Hepatic stellate cell (primary cell): ENCODE measurements at regions not wholly inside any gene's neighbourhood (a gene's known extent, or its start where the extent isn't known, plus 50 kb on each side); places are given as distances from the start of the nearest gene placed in this dataset.

Experiments
- DNase-seq: peaks from one replicate; pipeline ENCODE4 v3.0.0; 2011; ENCODE audit warnings: low spot score

DNA sequence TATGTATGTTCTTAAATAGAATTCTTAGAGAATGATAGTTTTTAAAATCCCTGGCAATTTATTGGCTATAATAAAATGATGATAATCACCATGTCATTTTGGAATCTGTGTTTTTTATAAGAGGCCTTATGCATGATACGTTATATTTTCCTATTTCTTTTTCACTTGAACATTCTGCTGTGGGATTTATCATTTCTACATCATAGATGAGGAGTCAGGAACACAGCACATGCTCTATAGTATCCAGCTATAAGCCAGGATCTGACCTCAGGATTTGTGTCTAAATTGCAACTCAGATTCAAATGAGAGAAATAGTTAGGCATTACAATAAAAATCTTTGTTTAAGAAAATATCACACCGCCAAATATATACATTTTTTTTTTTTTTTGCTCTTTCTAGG lies 928.0 kb downstream of the EFNB2 start:
- no peak for DNase-seq

DNA sequence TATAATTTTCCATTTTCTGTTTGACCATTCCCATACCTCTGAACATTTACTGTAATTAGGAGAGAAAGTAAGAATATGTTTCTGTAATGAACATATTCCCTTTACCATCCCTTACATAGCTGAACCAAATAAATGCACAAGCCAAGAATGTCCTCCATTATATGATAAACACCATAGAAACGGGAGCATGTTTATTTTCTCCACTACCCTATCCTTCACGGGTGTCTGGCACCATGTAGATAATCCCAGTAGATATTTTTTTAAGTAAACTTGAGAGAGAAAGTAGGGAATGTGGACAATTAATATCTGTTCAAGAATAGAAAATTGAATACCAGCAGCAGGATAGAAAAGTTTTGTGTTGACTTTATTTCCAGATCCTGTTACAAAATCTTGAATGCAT lies 928.4 kb downstream of the EFNB2 start:
- DNase-seq, result no peak

DNA sequence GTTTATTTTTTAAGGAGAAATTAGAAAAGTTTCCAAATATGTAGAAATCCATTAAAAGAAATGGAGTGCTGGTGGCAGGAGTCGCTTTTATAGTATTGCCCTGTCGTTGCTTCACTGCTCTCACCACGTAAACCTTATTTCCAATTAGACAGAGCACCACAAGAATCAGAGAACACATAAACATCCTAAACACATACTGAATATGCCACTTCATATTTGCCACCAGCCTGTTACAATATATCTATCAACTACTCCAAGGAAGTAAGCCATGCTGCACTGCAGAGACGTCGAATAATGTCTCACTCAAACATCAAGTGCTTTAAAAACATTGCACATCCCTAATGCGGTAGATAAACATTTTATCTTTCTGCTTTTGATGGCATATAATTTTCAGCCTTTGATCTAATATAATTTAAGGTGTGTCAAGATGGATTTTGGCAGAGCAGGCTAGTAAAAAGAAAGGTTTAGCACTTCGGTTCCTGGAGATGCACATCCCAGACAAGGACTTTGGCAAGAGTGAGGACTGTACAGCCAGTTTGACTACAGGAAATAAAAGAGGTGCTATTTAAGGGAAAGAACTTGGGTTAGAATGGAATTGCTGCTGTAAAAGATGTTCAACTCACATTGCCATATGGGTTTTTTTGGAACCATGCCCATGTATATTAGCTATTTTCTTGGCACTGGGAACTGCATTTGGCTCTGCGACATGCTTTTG lies 932.3 kb downstream of the EFNB2 start:
- DNase-seq, result no peak

DNA sequence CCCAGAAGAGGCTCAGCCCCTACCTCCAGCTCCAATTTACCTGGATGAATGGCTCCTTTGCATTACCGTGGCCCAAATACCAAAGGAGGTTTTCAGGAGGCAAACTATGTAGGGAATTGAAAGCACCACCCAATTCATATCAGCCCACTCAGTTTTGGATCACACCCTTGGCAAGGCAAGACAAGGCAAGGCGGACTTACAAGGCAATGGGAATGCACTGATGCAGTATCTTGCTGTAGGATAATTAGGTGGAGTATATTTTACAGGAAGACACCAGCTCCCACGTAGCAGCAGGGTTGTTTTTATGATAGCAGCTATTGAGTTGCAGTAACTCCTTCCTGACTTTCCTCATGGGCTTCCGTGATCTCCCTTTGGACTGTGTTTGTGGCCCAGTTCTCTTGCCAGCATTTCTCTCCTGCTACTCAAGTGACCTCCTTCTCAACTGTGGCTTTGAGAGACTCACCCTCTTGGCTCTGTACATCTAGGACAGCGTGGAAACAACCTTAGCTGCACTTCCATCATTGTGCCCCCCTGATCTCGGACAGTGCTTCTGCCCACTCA lies 935.9 kb downstream of the EFNB2 start:
- DNase-seq, result no peak

DNA sequence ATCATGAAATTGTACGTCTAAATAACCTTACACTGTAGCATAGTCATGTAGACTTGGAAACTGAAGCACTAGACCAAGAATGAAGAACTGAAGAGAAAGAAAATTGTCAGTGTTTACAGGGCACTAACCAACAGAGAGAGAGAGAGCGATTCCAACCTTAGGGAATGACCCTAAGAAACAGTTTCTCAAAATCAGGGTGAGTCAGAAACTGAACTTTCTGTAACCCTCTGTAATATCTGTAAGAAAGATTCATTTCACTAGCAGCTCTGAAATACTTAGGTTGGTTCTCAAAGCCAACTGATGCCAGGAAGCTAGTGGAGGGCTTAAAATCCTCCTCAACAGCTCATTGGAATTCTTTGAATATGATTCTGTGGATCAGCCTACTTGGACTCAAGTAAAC lies 936.9 kb downstream of the EFNB2 start:
- DNase-seq, result no peak

DNA sequence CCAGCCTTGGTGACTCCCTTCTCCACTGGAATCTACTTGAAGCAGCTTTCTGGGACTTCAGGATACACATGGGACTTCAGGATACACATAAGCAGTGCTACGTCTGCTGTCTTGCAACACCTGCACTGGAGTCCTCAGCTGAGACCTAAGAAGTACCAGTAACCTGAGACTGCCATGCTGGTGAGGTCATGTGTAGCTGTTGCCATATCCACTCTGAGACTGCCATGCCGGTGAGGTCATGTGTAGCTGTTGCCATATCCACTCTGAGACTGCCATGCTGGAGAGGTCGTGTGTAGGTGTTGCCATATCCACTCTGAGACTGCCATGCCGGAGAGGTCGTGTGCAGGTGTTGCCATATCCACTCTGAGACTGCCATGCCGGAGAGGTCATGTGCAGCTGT lies 937.9 kb downstream of the EFNB2 start:
- DNase-seq, result no peak

DNA sequence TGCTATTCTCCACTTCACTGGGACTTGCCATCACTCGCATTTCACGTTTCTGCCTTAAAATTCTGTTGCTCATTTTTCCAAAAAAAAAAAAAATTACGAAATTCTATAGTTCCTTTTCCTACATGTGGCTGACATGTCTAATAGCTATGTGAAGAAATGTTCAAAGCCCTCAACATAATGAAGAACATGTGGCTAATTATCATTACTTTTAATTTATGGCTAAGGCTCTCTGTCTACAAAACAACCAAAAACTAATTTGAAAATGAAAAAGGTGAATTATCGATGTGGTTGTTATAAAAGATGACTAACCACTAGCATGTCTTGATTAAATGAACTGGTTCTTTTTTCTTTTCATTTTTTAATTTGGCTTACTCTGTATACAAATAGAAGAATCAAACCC lies 940.0 kb downstream of the EFNB2 start:
- no peak for DNase-seq

DNA sequence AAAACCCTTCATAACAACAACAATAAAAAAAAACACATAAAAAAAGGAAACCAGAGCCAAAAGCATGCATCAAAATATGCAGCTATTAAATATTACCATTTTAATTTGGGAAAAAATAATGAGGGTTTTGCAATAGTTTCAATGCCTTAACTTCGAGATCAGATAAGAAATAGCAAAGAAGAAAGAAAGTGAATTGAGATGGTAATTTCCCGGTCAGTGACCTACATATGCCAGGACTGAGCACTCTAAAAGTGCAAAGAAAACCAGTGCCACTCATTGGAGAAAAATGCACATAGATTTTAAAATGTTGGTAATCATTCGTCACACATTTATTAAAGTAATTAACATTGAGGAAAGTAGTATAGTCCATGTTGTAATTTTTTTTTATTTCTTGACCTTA lies 944.2 kb downstream of the EFNB2 start:
- DNase-seq, result no peak

DNA sequence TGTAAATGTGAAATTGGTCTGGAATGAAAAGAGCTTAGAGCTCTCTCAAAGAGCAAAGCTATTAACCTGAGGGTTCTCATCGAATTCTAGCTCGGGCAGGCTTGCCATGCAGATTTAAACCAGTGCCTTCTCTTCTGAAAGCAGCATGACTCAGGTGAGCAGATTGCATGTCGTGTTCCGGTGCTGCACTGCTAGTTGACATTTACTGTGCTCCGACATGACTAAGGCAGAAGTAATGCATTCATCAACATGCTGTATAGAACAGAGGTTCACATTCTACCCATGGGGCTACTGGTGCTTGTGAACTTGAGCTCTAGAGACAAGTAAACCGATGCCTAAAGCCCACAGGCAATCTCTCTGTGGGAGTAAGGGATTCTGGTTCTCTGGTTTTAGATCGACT lies 947.7 kb downstream of the EFNB2 start:
- no peak for DNase-seq

DNA sequence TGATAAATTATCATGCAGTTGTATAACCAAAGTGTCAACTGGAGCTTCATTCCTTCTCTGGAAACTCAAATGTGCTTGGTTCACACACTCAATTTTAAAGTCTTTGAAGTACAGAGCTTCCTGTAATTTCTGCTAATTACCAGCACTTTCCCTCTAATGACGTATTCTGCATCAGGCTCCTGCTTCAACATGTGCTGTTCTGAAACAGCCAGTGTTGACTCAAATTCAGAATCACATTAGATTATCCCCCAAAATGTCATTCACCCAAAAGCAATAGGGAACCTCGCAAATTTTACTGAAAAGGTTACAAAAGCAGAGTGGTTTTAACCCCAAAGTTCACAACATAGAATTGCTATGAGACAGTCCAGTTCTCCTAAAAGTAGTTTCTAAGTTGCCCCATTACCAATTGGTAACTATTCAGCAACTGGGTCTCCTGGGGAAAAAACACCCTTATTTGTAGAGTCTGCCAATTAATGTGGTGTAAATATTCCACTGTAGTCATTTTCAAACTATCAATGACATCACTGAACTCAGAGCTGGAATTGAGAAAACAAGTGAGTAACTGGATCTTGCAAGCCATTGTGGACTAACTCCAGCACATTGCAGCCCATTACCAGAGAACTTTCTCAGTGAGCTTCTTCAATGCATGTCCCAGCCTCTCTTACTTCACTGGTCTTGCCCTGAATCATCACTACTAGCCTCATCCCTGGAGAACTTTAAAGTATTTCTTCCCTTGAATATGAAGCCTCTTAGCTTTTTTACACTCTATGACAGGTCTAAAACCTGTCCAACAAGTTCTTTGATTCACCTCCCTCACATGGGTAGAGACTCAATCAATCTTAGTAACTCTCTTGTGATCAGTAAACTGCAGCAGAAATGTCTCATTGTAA lies 955.4 kb downstream of the EFNB2 start:
- DNase-seq, result no peak

DNA sequence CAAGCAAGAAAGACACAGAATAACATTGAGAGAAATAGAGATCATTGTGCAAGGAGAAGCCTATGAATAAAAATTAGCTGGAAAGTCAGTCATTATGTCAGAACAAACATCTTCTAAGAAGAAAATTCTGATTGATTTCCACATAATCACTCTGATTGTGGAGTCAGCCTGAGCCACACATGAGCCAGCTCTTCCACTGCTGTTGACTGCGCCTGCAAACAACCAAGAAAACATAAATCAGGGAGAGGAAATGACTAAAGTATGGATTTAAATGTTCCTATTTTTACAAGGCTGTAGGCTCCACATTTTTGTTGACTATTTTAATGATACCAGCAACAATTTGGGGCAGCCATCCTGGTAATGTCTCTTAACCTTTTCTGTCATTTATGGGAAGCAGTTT lies 962.3 kb downstream of the EFNB2 start:
- no peak for DNase-seq

DNA sequence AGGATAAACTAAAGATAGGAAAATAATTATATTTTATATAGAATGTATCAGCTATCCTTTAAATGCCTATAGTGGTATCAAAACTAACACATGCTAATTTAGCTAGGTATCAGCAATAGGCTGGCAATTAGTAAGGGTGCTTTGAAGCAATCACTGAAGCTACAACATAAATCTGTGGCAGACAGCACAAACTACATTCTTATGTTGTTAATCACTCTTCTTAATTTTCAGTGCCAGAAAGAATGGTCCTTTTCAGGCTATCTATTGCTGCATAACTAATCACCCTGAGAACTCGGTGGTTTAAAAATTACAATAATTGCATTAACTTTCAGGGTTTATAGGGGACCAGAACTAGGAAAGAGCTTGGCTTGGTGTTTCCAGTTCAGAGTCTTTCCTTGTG lies 963.1 kb downstream of the EFNB2 start:
- DNase-seq, result no peak

DNA sequence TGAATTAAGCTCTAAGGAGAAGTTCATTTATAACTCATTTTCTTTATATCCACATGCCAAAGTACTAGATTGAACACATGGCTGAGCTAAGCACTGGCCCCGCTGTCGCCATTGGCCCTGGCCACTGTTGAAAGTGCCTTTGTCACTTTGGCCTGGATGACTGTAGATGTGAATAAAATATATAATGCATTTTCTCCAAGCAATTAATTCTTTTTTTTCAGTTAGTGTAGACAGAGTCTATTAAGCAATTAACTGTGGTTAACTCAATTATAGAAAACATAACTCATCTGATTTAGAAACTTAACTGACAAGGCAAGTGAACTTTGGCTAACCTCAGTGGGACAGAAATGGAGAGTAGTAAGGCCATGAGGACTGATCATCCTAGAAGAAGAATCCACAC lies 965.6 kb downstream of the EFNB2 start:
- no peak for DNase-seq

DNA sequence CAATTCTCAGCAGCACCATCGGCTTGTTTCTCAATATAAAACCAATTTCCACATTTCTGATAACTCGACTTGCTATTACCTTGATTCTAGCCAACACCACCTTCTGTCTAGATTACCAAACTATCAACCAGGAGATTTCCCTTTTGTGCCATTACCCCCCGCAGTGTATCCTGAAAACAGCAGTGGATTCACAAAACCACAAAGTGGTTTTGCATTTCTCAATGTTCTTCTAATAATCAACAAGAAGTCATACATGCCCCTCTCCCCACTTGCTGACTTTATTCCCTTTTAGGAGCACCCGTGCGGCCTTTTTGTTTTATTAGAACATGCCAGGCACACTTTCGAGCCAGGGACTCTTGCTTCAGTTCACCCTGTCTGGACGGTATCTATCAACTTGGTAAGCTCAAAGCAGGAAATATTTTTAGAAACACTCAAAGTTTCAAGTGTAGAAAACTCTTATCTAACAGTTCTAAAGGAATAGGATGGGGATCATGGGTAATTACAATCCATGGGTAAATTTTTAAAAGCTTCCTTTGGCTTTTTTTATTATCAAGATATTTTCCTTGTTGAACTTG lies 967.4 kb downstream of the EFNB2 start:
- no peak for DNase-seq

DNA sequence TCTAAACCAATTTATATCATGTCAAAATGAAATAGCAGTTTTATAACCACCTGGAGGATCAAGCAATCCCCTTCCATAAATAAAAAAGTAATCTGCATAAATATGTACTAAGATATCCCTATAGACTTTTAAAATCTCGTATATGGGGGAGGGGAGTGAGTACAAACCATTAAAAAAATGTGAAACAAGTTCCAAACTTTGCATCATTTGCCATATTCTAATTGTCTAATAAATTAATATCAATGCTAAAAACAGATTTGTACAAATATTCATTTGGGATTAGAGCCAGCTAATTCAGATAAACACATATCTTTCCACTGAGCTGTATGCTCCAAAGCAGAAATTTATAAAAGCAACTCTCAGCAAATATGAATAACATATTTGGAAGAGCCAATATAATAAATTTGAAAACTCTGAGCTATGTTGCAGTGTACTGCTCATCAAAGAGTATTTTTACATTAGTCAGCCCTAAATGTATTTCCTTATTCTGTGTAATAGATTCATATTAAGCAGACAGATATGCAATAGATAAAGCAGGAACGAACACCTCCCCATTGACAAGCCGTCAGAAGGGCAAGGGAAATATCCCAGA lies 970.2 kb downstream of the EFNB2 start:
- no peak for DNase-seq

DNA sequence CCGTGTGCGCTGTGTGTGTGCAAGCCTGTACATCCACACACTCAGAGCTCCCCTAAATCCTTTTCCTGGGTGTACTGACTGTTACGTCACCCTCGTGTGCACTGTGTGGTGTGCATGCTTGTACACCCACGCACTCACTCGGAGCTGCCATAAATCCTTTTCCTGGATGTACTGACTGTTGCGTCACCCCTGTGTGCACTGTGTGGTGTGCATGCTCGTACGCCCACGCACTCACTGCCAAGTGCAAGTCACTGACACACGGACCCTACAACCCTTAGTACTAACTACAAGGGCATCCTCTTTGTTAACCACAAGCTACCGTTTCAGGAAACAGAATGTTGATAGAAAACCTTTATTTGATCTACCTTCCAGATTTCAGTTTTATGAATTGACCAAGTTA lies 983.4 kb downstream of the EFNB2 start:
- no peak for DNase-seq

DNA sequence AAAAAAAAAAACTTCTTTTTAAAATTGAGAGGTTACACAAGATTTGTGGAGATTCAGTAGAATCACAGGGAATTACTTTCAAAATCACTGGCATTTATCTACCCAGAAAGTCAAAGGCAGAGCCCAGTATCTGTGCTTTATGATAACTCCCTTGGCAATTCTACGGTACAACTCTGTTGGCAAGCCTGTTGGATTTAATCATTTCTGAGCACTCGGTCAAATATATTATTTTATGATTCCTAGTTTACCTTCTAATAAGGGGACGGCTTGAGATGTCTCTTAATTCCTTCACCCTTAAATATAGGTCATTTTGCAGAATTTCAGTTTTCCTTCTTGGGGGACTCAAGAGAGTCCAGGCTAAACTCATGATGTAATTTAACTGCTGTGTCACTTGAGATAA lies 987.6 kb downstream of the EFNB2 start:
- DNase-seq, result no peak

DNA sequence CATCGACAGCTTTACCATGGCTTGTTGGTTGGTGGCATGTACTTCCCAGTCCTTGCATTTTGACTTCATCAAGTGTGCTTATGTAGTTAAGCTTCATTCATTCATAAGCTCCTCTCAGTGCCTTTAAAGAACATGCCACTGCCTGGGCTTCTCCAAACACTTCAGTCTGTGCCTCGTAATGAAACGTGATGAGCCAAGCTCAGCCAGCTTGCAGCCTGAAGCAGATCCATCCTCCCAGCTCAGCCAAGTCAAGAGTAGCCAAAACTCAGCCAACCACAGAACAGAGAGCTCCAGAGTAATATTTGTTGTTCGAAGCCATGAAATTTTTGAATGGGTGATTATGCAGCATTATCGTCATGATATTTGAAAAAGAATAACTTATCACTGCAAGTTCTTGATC lies 989.7 kb downstream of the EFNB2 start:
- DNase-seq, result no peak

DNA sequence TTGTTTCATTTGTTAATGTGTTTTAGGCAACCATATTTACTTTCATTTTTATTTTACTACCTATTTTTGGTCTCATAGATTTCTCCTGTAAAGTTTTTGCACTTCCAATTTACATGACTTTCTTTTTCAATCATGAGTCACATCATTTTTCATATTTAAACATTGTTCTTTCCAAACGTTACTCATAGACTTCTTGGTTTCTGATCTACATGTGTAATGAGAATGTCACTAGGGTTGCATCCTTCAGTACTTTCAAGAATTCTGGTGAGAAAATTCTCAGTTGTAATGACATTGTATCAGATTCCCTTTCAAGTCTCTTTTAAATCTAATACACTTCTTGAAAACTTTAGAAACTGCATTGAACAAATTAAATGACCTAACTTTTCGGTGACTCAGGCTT lies 991.7 kb downstream of the EFNB2 start:
- no peak for DNase-seq

DNA sequence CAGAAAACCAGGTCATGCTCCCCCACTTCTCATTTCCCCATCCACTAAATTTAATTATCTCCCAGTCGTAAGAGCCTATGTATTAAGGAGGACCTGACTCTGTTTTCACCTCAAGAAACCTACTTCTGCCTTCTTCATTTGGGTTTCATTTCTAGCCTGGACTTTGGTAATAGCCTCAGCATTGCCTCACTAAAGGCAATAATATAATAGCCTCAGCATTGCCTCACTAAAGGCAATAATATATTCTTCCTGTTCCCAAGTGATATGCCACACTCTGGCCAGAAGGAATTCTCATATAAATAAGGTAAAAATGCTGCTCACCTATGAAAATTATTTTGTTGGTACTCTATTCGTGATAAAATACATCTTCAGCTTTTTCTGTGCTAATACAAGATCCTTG lies 993.9 kb downstream of the EFNB2 start:
- DNase-seq, result no peak

DNA sequence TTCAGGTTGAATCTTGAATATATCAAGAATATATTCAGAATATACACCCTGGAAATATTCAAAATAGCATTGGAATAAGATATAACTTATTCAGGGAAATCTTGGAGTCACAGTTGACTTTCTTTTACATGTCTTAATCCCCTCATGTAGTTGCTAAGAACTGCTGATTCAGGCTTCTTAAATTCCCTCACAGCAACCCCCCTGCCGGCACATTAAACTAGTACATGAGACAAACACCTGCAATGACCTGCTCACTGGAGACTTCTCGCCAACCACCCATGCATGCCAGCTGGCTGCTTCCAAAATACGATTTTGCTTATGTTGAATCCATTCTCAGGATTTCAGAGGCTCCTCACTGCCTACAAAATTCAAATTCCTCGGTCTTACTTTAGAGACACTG lies 997.1 kb downstream of the EFNB2 start:
- no peak for DNase-seq

DNA sequence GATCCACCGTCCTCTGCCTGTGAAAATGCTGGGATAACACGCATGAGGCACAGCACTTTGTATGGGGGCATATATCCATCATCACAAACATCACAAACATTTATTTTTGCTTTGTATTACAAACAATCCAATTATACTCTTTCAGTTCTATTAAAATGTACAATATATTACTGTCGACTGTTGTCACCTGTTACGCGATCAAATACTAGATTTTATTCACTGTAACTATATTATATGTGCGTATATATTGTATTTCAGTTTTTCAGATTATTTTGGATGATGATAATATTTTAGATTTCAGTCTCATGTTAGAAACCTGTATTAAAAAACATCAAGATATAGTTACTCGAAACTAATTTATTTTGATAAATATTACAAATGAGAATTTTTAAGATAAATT lies 998.3 kb downstream of the EFNB2 start:
- DNase-seq, result no peak

DNA sequence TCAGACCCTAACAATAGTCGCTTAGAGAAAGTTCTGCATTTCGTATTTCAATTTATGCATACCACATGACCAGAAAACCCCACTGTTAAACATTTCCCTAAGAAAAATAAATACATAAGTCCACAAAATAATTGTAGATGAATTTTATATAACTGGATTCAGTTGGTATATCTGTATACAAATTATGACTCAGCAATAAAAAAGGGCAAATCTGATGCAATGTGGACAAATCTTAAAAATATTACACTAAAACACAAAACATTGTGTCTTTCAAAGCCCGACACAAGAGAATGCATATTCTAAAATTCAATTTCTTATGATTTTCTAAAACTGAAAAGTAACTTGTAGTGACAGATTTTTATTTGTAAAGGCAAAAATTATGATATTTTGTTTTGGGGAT lies 1005.0 kb downstream of the EFNB2 start:
- DNase-seq, result no peak
